ENCODE measurements at regions not wholly inside any gene's neighbourhood (a gene's known extent, or its start where the extent isn't known, plus 50 kb on each side); places are given as distances from the start of the nearest gene placed in this dataset.

DNA sequence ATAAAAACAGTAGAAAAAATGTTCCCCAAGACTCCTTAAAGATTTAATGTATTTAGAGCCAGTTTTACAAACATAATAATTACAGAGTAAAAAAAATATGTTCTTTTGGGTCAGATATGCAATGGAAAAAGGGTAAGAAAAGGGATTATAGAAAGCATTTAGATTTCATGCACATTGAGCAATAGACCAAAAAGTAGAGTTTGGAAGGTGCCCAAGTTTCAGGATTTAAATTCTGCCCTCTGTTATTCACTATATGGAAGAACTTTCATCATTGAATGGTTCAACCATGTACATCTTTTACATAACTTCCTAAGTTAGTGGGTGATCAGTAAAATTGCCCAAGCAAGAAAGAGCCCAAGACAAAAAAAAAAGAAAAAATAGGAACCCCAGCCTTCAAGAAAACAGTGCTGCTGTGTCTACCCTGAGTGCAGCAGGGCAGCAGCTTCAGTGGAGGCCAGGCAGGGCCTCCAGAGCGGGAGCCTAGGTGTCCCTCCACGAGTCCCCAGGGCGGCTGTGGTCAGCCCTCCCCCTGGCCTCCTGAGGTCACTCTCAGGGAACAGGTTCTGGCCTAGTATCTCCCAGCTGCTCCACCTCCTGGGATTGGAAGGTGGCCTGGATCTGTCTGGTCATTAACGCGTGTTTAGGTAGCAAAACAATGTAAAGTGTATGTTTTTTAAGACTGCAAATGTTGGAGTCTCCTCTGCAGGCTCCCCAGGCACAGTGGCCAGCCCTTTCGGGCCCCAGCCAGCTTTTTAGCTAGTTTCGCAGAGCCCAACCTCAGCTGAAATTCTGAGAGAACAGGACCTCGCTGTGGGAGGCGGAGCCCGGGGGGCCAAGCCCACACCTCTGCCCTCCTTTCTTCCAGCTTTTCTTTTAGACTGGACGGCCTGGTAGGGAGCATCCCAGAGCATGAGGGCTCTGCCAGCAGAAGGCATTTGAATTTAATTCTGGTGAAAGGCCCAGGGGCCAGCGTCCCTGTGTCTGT, 77.3 kb downstream of the TEX51 start:
- 79 to 88% methylated on average over 12 of the region's 12 CpGs for WGBS, 2 donors
- no peak overlapping the region for H3K4me3 ChIP-seq (ENCODE audit: low read depth, poor library complexity, severe bottlenecking)
- TF ChIP-seq POLR2A (IDR thresholded peaks at IDR 0.05), result no peak
- TF ChIP-seq CTCF (IDR thresholded peaks at IDR 0.05), result no peak
- intact Hi-C loops (cut with DNase I; ENCODE audit: low total_unique reads), result no loop called here
- DNase-seq (ENCODE audit: low spot score in 2 of 2), result no peak

DNA sequence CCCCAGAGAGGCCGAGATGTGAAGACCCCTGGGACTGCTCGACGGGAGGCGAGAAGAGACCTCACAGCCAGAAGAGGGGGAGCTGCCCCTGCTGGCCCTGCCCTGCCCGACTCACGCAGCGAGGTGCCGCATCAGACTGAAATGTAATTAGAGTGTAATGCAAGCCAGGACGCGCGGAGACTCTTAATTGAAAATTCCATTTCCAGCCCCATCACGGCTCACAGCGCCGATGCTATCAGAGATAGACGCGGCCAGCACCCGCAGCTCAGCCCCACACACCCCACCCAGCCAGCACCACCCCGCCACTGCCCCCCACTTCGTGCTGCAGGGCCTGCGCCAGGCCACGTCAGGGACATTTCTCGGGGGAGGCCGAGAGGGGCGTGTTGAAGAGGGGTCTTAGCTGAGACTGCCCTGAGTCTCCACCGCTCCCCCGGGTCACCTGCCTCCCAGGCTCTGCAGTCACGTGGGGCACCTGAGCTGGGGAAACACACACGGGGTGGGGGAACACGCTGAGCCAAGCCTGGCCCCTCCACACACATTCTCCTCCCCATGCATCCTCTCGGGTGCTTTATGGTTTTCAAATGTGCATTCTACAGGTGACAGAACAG, 78.1 kb downstream of the TEX51 start:
- 53 to 68% methylated on average over 22 to 30 of the region's 30 CpGs for WGBS, 2 donors
- intact Hi-C loops (cut with DNase I; ENCODE audit: low total_unique reads), result no loop called here
- DNase-seq (ENCODE audit: low spot score in 2 of 2), result no peak
- H3K4me3 ChIP-seq (ENCODE audit: low read depth, poor library complexity, severe bottlenecking), result no peak overlapping the region
- TF ChIP-seq CTCF (IDR thresholded peaks at IDR 0.05) (no peak), POLR2A (IDR thresholded peaks at IDR 0.05) (no peak)

DNA sequence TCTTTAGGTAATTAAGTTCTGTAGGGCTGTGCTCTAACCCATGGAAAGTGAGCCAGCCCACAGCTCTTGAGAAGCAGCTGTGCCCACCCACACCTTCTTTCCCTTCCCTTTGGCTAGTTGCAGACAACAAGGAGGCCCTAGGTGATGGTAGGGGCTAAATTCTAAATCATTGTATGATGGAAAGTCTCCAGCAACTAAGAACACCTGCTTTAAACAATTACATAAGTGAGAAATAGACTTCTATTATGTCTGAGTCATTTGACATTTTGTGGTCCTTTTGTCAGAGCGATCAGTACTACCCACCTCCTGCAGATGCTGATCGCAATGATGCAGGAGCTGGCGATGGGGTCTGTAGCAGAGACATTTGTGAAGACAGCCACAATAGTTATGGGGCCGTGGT, 79.6 kb downstream of the TEX51 start:
- intact Hi-C loops (cut with DNase I; ENCODE audit: low total_unique reads), result no loop called here
- no peak for DNase-seq (ENCODE audit: low spot score in 2 of 2)
- WGBS, 2 donors, result 88 to 93% methylated on average over 4 of the region's 4 CpGs
- no peak overlapping the region for H3K4me3 ChIP-seq (ENCODE audit: low read depth, poor library complexity, severe bottlenecking)
- TF ChIP-seq POLR2A (IDR thresholded peaks at IDR 0.05), result no peak
- no peak for TF ChIP-seq CTCF (IDR thresholded peaks at IDR 0.05)

DNA sequence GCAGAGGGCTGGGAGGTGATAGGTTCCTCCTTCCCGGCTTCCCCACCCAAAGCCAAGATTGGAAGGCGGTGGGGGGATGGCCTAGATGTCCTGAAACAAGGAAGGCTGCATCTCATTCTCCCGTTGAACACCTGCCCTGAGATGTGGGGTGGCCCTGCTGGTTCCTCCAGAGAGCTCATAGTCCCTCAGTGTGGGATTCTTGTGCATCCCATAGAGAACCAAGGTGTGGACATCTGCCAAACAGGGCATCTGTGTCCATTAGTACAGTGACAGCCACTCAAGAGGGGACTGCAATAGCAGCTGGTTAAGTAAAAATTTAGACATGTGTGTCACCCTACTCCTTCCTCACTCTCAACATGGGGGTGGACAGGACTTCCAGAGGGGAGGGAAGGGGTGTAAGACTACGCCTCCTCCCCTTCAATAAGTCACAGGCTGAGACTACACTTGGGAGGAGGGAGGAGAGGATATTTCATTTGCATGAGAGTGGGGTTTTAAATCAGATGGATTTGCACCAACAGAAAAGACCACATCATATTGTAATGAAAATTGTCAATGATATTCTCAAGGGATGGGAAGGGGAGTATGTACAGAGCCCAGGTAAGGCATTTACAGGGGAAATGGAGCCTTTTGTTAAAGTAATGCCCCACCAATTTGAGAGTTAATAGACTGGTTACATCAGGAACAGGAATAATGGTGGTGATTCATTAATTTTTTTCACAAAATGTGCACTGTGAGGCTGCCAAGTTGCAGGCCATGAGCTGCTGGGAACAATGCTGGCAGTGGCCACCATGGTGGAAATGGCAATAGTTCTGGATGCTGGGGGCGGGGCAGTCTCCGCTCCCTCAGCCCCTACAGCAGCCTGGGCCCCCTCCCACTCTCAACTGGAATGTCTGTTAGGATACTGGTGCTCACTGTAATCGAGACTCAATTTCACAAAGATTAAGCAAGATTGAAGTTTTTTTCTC, 80.6 kb downstream of the TEX51 start:
- no peak overlapping the region for H3K4me3 ChIP-seq (ENCODE audit: low read depth, poor library complexity, severe bottlenecking)
- DNase-seq (ENCODE audit: low spot score in 2 of 2), result no peak
- TF ChIP-seq CTCF (IDR thresholded peaks at IDR 0.05), result no peak
- 82 to 87% methylated on average over 7 of the region's 7 CpGs for WGBS, 2 donors
- intact Hi-C loops (cut with DNase I; ENCODE audit: low total_unique reads), result no loop called here

DNA sequence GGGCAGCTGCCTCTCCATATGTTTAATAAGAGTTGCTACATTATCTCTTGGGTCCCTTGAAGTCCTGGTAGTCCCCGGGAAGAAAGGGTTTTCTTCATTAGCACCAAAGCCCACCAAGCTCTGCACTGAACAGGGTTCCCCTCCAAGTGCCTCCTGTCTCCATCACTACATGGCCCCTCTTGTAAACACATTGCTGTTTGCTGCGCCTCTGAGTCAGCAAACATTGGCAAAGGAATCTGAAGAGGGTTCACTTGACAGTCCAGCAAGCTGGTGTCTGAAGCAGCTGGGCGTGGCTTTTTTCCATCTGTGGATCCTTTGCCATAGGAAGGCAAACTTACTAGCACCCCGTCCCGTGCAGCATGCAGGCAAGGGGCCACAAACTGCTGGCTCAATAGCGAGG, 82.8 kb downstream of the TEX51 start:
- no peak for DNase-seq (ENCODE audit: low spot score in 2 of 2)
- 59 to 60% methylated on average over 6 of the region's 6 CpGs for WGBS, 2 donors
- intact Hi-C loops (cut with DNase I; ENCODE audit: low total_unique reads), result no loop called here
- no peak overlapping the region for H3K4me3 ChIP-seq (ENCODE audit: low read depth, poor library complexity, severe bottlenecking)
- TF ChIP-seq CTCF (IDR thresholded peaks at IDR 0.05), result no peak
- TF ChIP-seq POLR2A (IDR thresholded peaks at IDR 0.05), result no peak
